Esophagus muscularis mucosa (tissue), 3 donors: ENCODE measurements at regions not wholly inside any gene's neighbourhood (a gene's known extent, or its start where the extent isn't known, plus 50 kb on each side); places are given as distances from the start of the nearest gene placed in this dataset.
A peak's percentile ranks its signal among the peaks of the same experiment; 100 is the strongest.

Experiments
- POLR2AphosphoS5 ChIP-seq, 2 donors: sonication (generic); formaldehyde crosslinking; IDR thresholded peaks; one replicate each; pipeline ENCODE4 v1.6.1; 2017; ENCODE audit warnings: antibody characterized with exemption in 2 of 2
- TF ChIP-seq, protein P1 (sequence below), 3 experiments: fragments of 200-600 bp in 2 of 3; fragments of 450-650 bp in 1 of 3; sonication (generic) in 2 of 3; IDR thresholded peaks; one replicate each; pipeline ENCODE4 v1.5.1; 2017 to 2019; ENCODE audit warnings: antibody characterized with exemption in 3 of 3, mild to moderate bottlenecking in 2 of 3, moderate library complexity in 1 of 3

DNA sequence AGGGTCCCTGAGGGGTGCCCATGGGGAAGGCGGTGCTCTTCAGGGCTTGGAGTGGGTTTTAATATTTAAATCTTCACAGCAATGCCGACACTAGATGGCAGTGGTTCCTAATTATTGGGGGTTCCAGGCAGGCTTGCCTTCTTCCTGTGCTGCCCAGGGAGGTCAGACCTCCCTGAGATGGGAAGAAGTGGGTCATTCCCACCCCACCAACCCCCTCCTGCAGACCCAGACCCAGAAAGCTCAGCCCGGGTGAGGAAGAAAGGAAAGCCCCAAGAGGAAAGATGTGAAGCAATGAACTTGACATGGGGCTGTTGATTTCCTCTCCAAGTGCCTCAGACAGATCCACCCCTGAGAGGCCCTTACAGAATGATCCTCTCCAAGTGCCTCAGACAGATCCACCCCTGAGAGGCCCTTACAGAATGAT lies 85.1 kb upstream of the LANCL2 start:
- TF ChIP-seq POLR2AphosphoS5 (IDR thresholded peaks at IDR 0.05): no peak
- TF ChIP-seq, protein P1, sequence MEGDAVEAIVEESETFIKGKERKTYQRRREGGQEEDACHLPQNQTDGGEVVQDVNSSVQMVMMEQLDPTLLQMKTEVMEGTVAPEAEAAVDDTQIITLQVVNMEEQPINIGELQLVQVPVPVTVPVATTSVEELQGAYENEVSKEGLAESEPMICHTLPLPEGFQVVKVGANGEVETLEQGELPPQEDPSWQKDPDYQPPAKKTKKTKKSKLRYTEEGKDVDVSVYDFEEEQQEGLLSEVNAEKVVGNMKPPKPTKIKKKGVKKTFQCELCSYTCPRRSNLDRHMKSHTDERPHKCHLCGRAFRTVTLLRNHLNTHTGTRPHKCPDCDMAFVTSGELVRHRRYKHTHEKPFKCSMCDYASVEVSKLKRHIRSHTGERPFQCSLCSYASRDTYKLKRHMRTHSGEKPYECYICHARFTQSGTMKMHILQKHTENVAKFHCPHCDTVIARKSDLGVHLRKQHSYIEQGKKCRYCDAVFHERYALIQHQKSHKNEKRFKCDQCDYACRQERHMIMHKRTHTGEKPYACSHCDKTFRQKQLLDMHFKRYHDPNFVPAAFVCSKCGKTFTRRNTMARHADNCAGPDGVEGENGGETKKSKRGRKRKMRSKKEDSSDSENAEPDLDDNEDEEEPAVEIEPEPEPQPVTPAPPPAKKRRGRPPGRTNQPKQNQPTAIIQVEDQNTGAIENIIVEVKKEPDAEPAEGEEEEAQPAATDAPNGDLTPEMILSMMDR (IDR thresholded peaks at IDR 0.05): peak; percentile 57 to 68 (median 64)
